Thyroid gland (tissue), 4 donors: ENCODE measurements at regions not wholly inside any gene's neighbourhood (a gene's known extent, or its start where the extent isn't known, plus 50 kb on each side); places are given as distances from the start of the nearest gene placed in this dataset.

Source experiments
- DNase-seq, 2 donors: peaks; one replicate each; pipeline ENCODE4 v3.0.0-alpha.2; 2019
- H3K27ac ChIP-seq, 3 donors: fragments of 200-600 bp; sonication (generic); 1 replicate in 2 of 3; 2 replicates in 1 of 3; pipeline ENCODE4 v1.5.1; 2016 to 2019; ENCODE audit warnings: mild to moderate bottlenecking in 1 of 3, moderate library complexity in 1 of 3
- H3K27me3 ChIP-seq: fragments of 200-600 bp; sonication (generic); one replicate; pipeline ENCODE4 v1.5.1; 2019
- H3K36me3 ChIP-seq, 2 donors: fragments of 200-600 bp; sonication (generic); one replicate each; pipeline ENCODE4 v1.5.1; 2016 to 2019
- H3K4me1 ChIP-seq, 2 donors: fragments of 200-600 bp; sonication (generic); one replicate each; pipeline ENCODE4 v1.5.1; 2017 to 2019
- H3K4me3 ChIP-seq, 3 donors: fragments of 200-600 bp; sonication (generic); replicated peaks in 1 of 3; 1 replicate in 2 of 3; 2 replicates in 1 of 3; pipeline ENCODE4 v1.5.1; 2016; ENCODE audit warnings: mild to moderate bottlenecking in 1 of 3
- H3K9me3 ChIP-seq: fragments of 200-600 bp; sonication (generic); one replicate; pipeline ENCODE4 v1.5.1; 2017
- POLR2A ChIP-seq, 2 donors: fragments of 450-650 bp; IDR thresholded peaks; one replicate each; pipeline ENCODE4 v1.6.1; 2017; ENCODE audit warnings: antibody characterized with exemption in 2 of 2, mild to moderate bottlenecking in 2 of 2, moderate library complexity in 1 of 2
- WGBS, 2 donors: methylation state at CpG; one replicate each; pipeline ENCODE4 v1.1.5; 2017; 5-methylcytosine and 5-hydroxymethylcytosine counted together
- intact Hi-C: fragments of 100-400 bp; cut with DNase I; formaldehyde crosslinking; loops from one replicate; pipeline ENCODE4 v1.15.1; 2023
- TF ChIP-seq, protein P1 (sequence below), 6 experiments: fragments of 200-600 bp in 3 of 6; fragments of 450-650 bp in 3 of 6; sonication (generic) in 3 of 6; IDR thresholded peaks; one replicate each; pipeline ENCODE4 v1.5.1; 2016 to 2019; ENCODE audit warnings: antibody characterized with exemption in 6 of 6, mild to moderate bottlenecking in 2 of 6, inconsistent platforms in 1 of 6, moderate library complexity in 1 of 6

GRCh38 chr1:234999513-234999940 lies 129.1 kb downstream of the TOMM20 start:
- peaks cover 32 to 50% of the 10 kb centered on the region in 2 donors for H3K4me1 ChIP-seq
- H3K36me3 ChIP-seq: no peaks in the 10 kb centered on the region
- H3K9me3 ChIP-seq: no peaks in the 10 kb centered on the region
- intact Hi-C loops: no loop called here
- DNase-seq: no peak
- H3K27me3 ChIP-seq: no peaks in the 10 kb centered on the region
- peak overlapping the region in 2 of 3 donors; percentile 96 to 98 for H3K27ac ChIP-seq
- no peak overlapping the region for H3K4me3 ChIP-seq
- 94 to 100% methylated on average over 5 to 10 of the region's 10 CpGs for WGBS, 2 donors
- TF ChIP-seq, protein P1, sequence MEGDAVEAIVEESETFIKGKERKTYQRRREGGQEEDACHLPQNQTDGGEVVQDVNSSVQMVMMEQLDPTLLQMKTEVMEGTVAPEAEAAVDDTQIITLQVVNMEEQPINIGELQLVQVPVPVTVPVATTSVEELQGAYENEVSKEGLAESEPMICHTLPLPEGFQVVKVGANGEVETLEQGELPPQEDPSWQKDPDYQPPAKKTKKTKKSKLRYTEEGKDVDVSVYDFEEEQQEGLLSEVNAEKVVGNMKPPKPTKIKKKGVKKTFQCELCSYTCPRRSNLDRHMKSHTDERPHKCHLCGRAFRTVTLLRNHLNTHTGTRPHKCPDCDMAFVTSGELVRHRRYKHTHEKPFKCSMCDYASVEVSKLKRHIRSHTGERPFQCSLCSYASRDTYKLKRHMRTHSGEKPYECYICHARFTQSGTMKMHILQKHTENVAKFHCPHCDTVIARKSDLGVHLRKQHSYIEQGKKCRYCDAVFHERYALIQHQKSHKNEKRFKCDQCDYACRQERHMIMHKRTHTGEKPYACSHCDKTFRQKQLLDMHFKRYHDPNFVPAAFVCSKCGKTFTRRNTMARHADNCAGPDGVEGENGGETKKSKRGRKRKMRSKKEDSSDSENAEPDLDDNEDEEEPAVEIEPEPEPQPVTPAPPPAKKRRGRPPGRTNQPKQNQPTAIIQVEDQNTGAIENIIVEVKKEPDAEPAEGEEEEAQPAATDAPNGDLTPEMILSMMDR (IDR thresholded peaks at IDR 0.05): no peak

DNA sequence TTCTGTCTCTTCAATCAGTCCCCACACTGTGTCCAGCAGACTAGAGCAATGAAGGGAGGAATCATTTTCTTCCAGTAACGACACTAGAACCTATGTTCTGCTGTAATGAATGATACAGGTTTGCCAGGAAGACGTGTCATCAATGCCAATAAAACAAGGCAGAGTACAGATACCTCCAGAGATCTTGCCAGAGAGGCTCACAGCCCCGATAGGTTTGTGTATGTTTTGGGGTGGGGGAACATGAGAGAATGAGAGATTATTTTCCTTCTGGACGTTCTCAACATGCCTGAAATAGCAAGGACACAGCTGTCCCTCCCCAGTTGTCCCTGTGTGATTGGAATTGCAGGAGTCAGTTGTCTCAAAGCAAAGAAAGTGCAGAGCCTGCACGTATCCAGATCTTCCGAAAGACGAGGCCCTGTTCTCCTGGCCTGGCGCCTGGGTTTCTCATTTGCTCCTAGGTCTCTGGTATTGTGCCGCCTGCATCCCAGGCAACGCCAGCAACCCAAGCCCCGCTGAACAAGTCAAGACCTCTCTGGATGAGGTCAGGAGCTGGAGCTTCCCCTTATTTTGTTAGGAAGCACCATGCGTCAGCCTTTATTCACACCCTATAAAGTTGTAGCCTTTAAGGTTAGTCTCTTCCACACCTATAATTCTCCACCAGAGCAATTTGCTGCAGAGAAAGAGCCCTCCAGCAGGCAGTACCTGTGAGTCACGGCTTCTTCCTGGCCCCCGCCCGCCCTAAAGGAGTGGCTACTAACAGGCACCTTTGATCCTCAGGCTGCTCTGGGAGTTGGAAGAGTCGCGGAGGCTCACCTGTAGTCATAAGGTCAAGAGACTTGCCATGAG lies 130.5 kb downstream of the TOMM20 start:
- H3K27ac ChIP-seq: peak overlapping the region; percentile 92 to 98 (median 96)
- H3K4me1 ChIP-seq: peaks cover 32 to 50% of the 10 kb centered on the region in 2 donors
- peak; percentile 31 to 42 for DNase-seq
- no peaks in the 10 kb centered on the region for H3K9me3 ChIP-seq
- intact Hi-C loops: no loop called here
- H3K27me3 ChIP-seq: no peaks in the 10 kb centered on the region
- H3K36me3 ChIP-seq: no peaks in the 10 kb centered on the region
- no peak overlapping the region for H3K4me3 ChIP-seq
- WGBS, 2 donors: 80 to 87% methylated on average over 17 of the region's 17 CpGs
- TF ChIP-seq, protein P1 (IDR thresholded peaks at IDR 0.05): no peak
- TF ChIP-seq POLR2A (IDR thresholded peaks at IDR 0.05): no peak

- Histone ChIP-seq H3K27ac (peak overlapping the region; percentile 94 to 98 (median 96)), H3K27me3 (no peaks in the 10 kb centered on the region), H3K36me3 (no peaks in the 10 kb centered on the region), H3K4me3 (no peak overlapping the region), H3K9me3 (no peaks in the 10 kb centered on the region), H3K4me1 (peaks cover 32 to 50% of the 10 kb centered on the region in 2 donors)
- peak in 1 of 2 donors; percentile 81 for TF ChIP-seq POLR2A (IDR thresholded peaks at IDR 0.05)
- TF ChIP-seq, protein P1 (IDR thresholded peaks at IDR 0.05): no peak
- DNase-seq: peak; percentile 100
- intact Hi-C loops: no loop called here
- WGBS, 2 donors: 37 to 40% methylated on average over 15 to 16 of the region's 16 CpGs
Measured at GRCh38 chr1:234997201-234997895, 131.3 kb downstream of the TOMM20 start.

DNA sequence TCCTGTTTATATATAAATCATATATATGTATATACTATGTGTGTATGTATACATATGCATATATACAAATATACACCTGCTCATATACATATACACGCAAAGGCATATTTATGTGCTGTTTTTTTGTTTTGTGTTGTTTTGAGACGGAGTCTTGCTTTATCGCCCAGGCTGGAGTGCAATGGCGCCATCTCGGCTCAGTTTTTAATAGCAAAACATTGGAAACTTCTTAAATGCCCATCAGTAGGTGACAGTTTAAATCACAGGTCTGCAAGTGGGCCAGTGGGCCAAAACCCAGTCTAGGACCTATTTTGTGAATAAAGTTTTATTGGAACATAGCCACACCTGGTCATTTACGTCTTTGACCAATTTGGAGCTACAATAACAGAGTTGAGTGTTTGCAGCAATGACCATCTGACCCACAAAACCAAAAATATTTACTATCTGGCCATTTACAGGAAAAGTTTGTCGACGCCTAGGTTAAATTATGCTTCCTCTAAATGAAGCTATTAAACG lies 132.3 kb downstream of the TOMM20 start:
- no peak overlapping the region for H3K4me3 ChIP-seq
- H3K27me3 ChIP-seq: no peaks in the 10 kb centered on the region
- intact Hi-C loops: no loop called here
- H3K9me3 ChIP-seq: no peaks in the 10 kb centered on the region
- TF ChIP-seq POLR2A (IDR thresholded peaks at IDR 0.05): no peak
- TF ChIP-seq, protein P1 (IDR thresholded peaks at IDR 0.05): no peak
- H3K27ac ChIP-seq: peak overlapping the region; percentile 94 to 98 (median 96)
- no peaks in the 10 kb centered on the region for H3K36me3 ChIP-seq
- no peak for DNase-seq
- WGBS, 2 donors: 90% methylated on average over 9 of the region's 9 CpGs
- H3K4me1 ChIP-seq: peaks cover 32 to 50% of the 10 kb centered on the region in 2 donors
